Activated T-helper 2 cell treated with anti-CD3 and anti-CD28 coated beads, Interferon-gamma antibody, Interleukin-2, Interleukin-4, amounts not matched to agents 10 μg/mL and 5 μg/mL and 100 μg/mL, durations not matched to agents 14 hours and 24 hours and 36 hours (primary cell): ENCODE measurements at regions not wholly inside any gene's neighbourhood (a gene's known extent, or its start where the extent isn't known, plus 50 kb on each side); places are given as distances from the start of the nearest gene placed in this dataset.

Experiments used
- DNase-seq: peaks from one replicate; pipeline ENCODE4 v3.0.0; 2021; ENCODE audit warnings: low spot score
- H3K27ac Mint-ChIP-seq: one replicate; pipeline ENCODE4 v1.8.0; 2021; ENCODE audit warnings: mixed read lengths
- H3K27me3 Mint-ChIP-seq: one replicate; pipeline ENCODE4 v1.8.0; 2021; ENCODE audit warnings: low read depth, mixed read lengths
- H3K36me3 Mint-ChIP-seq: one replicate; pipeline ENCODE4 v1.8.0; 2021; ENCODE audit warnings: low read depth, mixed read lengths
- H3K4me1 Mint-ChIP-seq: one replicate; pipeline ENCODE4 v1.8.0; 2021; ENCODE audit warnings: low read depth, mixed read lengths
- H3K4me3 Mint-ChIP-seq: one replicate; pipeline ENCODE4 v1.8.0; 2021; ENCODE audit warnings: low read depth, mild to moderate bottlenecking, moderate library complexity, mixed read lengths
- H3K9me3 Mint-ChIP-seq: one replicate; pipeline ENCODE4 v1.8.0; 2021; ENCODE audit warnings: mixed read lengths
- intact Hi-C: fragments of 100-400 bp; cut with micrococcal nuclease; formaldehyde crosslinking; loops from one replicate; pipeline ENCODE4 v1.15.1; 2023

- no peaks in the 10 kb centered on the region for H3K9me3 Mint-ChIP-seq
Measured at GRCh38 chr3:30289324-30289723, 317.1 kb upstream of the TGFBR2 start.

GRCh38 chr3:30289766-30290165 lies 316.6 kb upstream of the TGFBR2 start:
- Mint-ChIP-seq H3K36me3 (no peaks in the 10 kb centered on the region), H3K4me3 (no peak overlapping the region), H3K27me3 (no peaks in the 10 kb centered on the region), H3K4me1 (peaks cover 24% of the 10 kb centered on the region), H3K27ac (no peak overlapping the region), H3K9me3 (no peaks in the 10 kb centered on the region)
- intact Hi-C loops, result loop anchor here (5.0 kb wide), 1 partner anchor 338 kb away; no protein-coding TSS in a partner anchor
- DNase-seq, result no peak

More at GRCh38 chr3:30289324-30289723, 317.1 kb upstream of the TGFBR2 start:
- intact Hi-C loops, result loop anchor here (5.0 kb wide), 1 partner anchor 338 kb away; no protein-coding TSS in a partner anchor
- peaks cover 24% of the 10 kb centered on the region for H3K4me1 Mint-ChIP-seq
- H3K36me3 Mint-ChIP-seq, result no peaks in the 10 kb centered on the region
- no peaks in the 10 kb centered on the region for H3K27me3 Mint-ChIP-seq
- DNase-seq, result no peak
- no peak overlapping the region for H3K27ac Mint-ChIP-seq
- H3K4me3 Mint-ChIP-seq, result no peak overlapping the region

- Mint-ChIP-seq H3K27ac (no peak overlapping the region), H3K4me1 (peaks cover 24% of the 10 kb centered on the region), H3K36me3 (no peaks in the 10 kb centered on the region), H3K9me3 (no peaks in the 10 kb centered on the region), H3K27me3 (no peaks in the 10 kb centered on the region), H3K4me3 (no peak overlapping the region)
- intact Hi-C loops, result no loop called here
- DNase-seq, result no peak
Measured at GRCh38 chr3:30290479-30290878, 315.9 kb upstream of the TGFBR2 start.

- DNase-seq, result no peak
- peaks cover 17% of the 10 kb centered on the region for H3K4me1 Mint-ChIP-seq
- H3K27me3 Mint-ChIP-seq, result no peaks in the 10 kb centered on the region
- intact Hi-C loops, result no loop called here
- H3K27ac Mint-ChIP-seq, result no peak overlapping the region
- H3K4me3 Mint-ChIP-seq, result no peak overlapping the region
- H3K36me3 Mint-ChIP-seq, result no peaks in the 10 kb centered on the region
- no peaks in the 10 kb centered on the region for H3K9me3 Mint-ChIP-seq
Measured at GRCh38 chr3:30292192-30292893, 314.1 kb upstream of the TGFBR2 start.

DNA sequence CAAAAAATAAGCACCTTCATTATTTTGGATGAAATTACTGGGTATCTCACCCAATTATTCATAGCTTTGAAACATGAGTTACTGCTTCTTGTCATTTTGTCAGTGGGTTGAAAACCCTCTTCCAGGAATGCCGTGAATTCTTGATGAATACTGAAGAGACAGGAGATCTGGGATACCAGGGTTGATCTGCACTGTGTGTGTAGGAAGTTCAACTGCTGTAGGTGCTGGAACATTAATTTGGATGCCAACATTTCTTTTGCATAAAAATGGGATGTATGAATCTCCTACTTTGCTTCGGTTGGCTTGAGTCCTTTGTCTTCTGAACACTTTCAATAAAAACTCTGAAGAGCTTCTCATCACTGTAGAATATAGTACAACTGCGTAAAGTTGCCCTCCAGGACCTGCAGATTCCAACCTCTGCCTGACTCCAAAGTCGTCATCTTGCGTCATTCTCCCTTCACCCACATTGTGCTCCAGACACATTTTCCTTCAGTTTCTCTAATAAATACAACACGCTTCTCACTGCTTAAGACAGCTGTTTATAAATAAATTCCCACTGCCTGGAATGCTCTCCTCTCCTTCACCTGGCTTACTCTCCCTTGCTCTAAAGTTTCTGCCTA lies 312.7 kb upstream of the TGFBR2 start:
- Mint-ChIP-seq H3K4me1 (peaks cover 17% of the 10 kb centered on the region), H3K27me3 (no peaks in the 10 kb centered on the region), H3K4me3 (no peak overlapping the region), H3K27ac (no peak overlapping the region), H3K9me3 (no peaks in the 10 kb centered on the region), H3K36me3 (no peaks in the 10 kb centered on the region)
- no peak for DNase-seq
- intact Hi-C loops, result no loop called here

GRCh38 chr3:30294241-30294667 lies 312.1 kb upstream of the TGFBR2 start:
- no peak for DNase-seq
- no peaks in the 10 kb centered on the region for H3K9me3 Mint-ChIP-seq
- intact Hi-C loops, result no loop called here
- H3K4me3 Mint-ChIP-seq, result no peak overlapping the region
- H3K27me3 Mint-ChIP-seq, result no peaks in the 10 kb centered on the region
- no peaks in the 10 kb centered on the region for H3K36me3 Mint-ChIP-seq
- no peak overlapping the region for H3K27ac Mint-ChIP-seq
- H3K4me1 Mint-ChIP-seq, result peaks cover 17% of the 10 kb centered on the region

DNA sequence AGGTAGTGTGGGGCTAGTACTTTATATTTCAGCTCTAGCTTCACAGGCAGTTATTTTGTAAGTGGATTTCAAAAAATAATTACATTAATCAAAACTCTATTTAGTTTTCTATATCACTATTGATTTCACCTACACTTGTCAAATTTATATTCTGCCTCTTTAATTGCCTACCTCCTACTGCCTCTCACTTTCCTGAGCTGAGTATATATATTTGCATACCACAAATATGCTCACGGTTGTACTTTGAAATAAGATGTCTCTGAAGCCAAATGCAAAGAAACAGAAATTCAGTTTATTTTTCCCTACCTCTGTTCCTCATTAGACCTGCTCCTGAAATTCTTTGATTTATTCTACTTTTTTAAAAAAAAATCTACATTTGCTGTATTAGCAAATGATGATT lies 309.3 kb upstream of the TGFBR2 start:
- no peaks in the 10 kb centered on the region for H3K36me3 Mint-ChIP-seq
- no peak overlapping the region for H3K27ac Mint-ChIP-seq
- no peak for DNase-seq

DNA sequence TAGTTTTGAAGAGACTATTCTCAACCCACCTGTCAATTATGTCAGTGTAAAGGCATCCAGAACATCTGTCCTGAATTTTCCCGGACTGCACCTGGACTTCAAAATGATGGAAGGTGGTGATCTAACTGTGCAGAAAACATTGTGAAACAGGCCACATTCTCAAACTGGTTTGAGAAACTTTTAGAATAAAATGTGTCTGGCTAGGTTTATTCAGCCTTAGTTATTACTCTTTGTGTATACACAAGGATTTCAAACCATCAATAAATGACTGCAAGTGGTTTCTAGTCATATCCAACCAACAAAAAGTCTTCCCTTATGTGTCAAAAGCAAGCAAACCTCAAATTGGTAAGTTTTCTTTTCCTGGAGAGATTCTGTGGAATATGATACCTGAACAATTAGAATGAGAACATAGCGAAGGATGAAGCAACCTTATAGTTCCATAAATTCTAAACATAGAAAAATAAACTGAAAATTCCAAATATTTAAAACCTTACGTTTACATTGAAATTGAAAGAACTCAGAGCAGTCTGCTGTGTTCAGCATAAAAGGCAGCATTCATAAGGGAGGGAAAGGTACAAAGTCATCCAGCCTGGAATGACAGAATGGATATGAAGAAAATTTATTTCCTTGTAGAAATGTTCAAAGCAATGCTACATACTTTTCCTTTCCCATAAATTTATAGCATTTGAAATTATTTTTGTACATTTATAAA lies 306.6 kb upstream of the TGFBR2 start:
- no peak for DNase-seq
- Mint-ChIP-seq H3K36me3 (peaks cover 3% of the 10 kb centered on the region), H3K27me3 (no peaks in the 10 kb centered on the region), H3K27ac (no peak overlapping the region), H3K4me3 (no peak overlapping the region), H3K9me3 (peaks cover 6% of the 10 kb centered on the region), H3K4me1 (peaks cover 9% of the 10 kb centered on the region)
- intact Hi-C loops, result no loop called here

More for the DNA sequence above, 309.3 kb upstream of the TGFBR2 start:
- Mint-ChIP-seq H3K4me3 (no peak overlapping the region), H3K27me3 (no peaks in the 10 kb centered on the region), H3K4me1 (peaks cover 16% of the 10 kb centered on the region), H3K9me3 (no peaks in the 10 kb centered on the region)
- intact Hi-C loops, result no loop called here

- Mint-ChIP-seq H3K9me3 (peaks cover 10% of the 10 kb centered on the region), H3K4me3 (no peak overlapping the region), H3K4me1 (peaks cover 9% of the 10 kb centered on the region), H3K27me3 (no peaks in the 10 kb centered on the region), H3K36me3 (peaks cover 3% of the 10 kb centered on the region), H3K27ac (no peak overlapping the region)
- no peak for DNase-seq
- intact Hi-C loops, result no loop called here
Measured at GRCh38 chr3:30300809-30301208, 305.6 kb upstream of the TGFBR2 start.

DNA sequence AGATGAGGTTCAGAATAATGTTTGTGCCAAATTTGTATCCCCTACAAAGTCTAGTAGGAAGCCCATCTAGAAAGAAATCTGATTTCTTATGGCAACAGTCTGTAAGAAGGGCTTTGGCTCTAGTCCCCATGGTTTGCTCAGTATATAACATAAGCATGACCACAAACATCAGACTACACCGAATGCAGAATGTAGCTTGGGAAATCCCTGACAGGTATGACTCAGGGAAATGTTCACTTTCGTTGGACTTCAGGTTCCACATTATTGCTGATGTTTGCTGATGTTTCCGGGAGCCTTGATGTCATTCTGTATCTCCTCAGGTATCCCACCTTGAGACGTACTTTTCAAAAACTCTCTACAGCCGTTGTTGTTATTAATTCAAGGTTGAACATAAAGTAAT lies 304.4 kb upstream of the TGFBR2 start:
- H3K4me1 Mint-ChIP-seq, result peaks cover 7% of the 10 kb centered on the region
- H3K27ac Mint-ChIP-seq, result no peak overlapping the region
- H3K9me3 Mint-ChIP-seq, result peaks cover 18% of the 10 kb centered on the region
- H3K36me3 Mint-ChIP-seq, result peaks cover 3% of the 10 kb centered on the region
- no peaks in the 10 kb centered on the region for H3K27me3 Mint-ChIP-seq
- no peak for DNase-seq
- no peak overlapping the region for H3K4me3 Mint-ChIP-seq
- intact Hi-C loops, result no loop called here

DNA sequence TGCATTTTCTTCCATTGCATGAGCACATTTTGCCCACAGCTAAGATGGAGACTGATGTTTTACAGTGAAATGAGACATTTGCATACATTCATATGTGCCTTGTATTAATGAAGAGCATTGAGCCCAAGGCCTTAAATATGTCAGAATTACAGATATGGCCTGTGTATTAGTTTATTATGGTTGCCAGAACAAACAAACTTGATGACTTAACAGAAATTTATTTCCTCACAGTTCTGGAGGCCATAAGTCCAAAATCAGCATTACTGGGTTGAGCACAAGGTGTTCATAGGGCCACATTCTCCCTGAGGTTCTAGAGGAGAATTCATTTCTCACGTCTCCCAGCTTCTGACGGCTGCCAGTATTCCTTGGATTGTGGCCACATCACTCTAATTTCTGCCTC lies 302.6 kb upstream of the TGFBR2 start:
- Mint-ChIP-seq H3K9me3 (peaks cover 18% of the 10 kb centered on the region), H3K36me3 (peaks cover 3% of the 10 kb centered on the region), H3K4me3 (no peak overlapping the region), H3K4me1 (peaks cover 7% of the 10 kb centered on the region), H3K27me3 (no peaks in the 10 kb centered on the region), H3K27ac (no peak overlapping the region)
- intact Hi-C loops, result no loop called here
- no peak for DNase-seq

DNA sequence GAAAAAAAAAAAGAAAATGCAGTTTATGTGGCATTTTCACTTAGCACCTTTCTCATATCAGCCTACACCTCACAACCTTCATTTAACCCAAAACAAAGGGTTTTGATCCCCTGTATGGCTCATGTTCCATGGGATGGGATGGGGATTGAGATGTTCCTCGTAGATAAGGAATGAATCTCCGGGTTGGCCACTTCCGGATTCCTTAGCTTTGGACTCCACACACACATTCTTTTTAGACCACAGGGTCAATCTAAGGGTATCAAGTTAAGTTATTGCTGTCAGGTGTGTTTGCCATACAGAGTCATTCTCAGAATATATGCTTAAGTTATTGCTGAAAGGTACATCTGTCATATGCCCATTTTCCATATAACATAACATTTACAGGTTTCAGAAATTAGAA lies 301.4 kb upstream of the TGFBR2 start:
- peaks cover 5% of the 10 kb centered on the region for H3K4me1 Mint-ChIP-seq
- no peaks in the 10 kb centered on the region for H3K27me3 Mint-ChIP-seq
- H3K4me3 Mint-ChIP-seq, result no peak overlapping the region
- H3K27ac Mint-ChIP-seq, result no peak overlapping the region
- H3K9me3 Mint-ChIP-seq, result peaks cover 18% of the 10 kb centered on the region
- H3K36me3 Mint-ChIP-seq, result peaks cover 3% of the 10 kb centered on the region
- intact Hi-C loops, result no loop called here
- no peak for DNase-seq

GRCh38 chr3:30306896-30307295 lies 299.5 kb upstream of the TGFBR2 start:
- no peaks in the 10 kb centered on the region for H3K27me3 Mint-ChIP-seq
- no peak overlapping the region for H3K4me3 Mint-ChIP-seq
- no peak overlapping the region for H3K27ac Mint-ChIP-seq
- intact Hi-C loops, result no loop called here
- H3K9me3 Mint-ChIP-seq, result peaks cover 18% of the 10 kb centered on the region
- no peak for DNase-seq
- peaks cover 3% of the 10 kb centered on the region for H3K36me3 Mint-ChIP-seq
- H3K4me1 Mint-ChIP-seq, result peaks cover 2% of the 10 kb centered on the region
